Central memory CD4-positive, alpha-beta T cell (primary cell): ENCODE measurements at regions not wholly inside any gene's neighbourhood (a gene's known extent, or its start where the extent isn't known, plus 50 kb on each side); places are given as distances from the start of the nearest gene placed in this dataset.
"Not testable (repeated sequence)": the region's sequence is repeated elsewhere in the genome, so short reads cannot be mapped to it uniquely, and the experiment has no call there.

Experiments
- DNase-seq: peaks from one replicate; pipeline ENCODE4 v3.0.0; 2022

DNA sequence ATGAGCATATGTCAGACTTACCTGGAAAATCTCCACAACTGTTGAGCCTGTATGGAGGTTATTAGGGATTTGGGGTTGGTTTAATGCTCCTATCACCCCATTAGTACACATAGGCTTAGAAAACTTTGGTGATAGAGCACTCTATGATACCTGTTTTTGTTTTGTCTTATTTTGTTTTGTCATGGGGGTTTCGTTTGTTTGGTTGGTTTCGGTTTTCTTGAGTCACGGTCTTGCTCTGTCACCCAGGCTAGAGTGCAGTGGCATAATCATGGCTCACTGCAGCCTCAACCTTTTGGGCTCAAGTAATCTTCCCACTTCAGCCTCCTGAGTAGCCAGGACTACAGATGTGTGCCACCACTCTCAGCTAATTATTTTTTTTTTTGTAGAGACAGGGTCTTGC, 70.0 kb downstream of the MZT1 start:
- no peak for DNase-seq

GRCh38 chr13:72656357-72656756, 71.1 kb downstream of the MZT1 start:
- DNase-seq, result no peak

- DNase-seq, result no peak
Observed at GRCh38 chr13:72653506-72653905, 73.9 kb downstream of the MZT1 start.

GRCh38 chr13:72652681-72653080, 74.7 kb downstream of the MZT1 start:
- DNase-seq, result no peak

- DNase-seq, result no peak
Observed at GRCh38 chr13:72651144-72651543, 76.3 kb downstream of the MZT1 start.

DNA sequence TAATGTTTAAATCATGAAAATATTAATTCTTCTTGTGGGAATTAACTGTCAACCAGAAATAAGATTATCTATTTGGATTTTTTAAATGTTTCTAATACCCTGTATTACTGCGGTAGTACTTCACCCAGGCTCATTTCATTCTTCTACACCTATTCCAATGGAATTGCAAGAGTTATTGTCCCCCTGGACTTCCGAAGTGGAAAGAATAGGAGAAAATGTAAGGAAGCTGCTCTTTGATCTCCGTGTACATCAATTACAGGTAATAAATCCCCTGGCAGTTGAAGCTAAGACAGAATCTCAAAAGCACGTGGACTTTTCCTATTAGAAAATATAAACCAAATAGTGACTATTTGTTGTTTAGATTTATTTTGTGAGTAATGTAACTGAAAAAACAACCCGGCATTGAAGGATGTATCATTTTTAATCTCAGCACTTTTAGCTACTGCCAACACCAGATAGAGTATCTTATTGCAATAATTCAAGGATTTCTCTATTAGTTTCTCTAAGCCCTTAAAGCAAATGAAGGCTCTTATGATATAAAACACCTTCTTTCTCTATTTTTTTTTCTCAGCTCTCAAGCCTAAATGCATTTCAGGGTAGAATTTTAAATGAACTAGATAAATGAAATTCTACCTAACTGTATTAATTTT, 77.3 kb downstream of the MZT1 start:
- DNase-seq, result no peak

- DNase-seq, result no peak
Observed at GRCh38 chr13:72648513-72649065, 78.8 kb downstream of the MZT1 start.

DNA sequence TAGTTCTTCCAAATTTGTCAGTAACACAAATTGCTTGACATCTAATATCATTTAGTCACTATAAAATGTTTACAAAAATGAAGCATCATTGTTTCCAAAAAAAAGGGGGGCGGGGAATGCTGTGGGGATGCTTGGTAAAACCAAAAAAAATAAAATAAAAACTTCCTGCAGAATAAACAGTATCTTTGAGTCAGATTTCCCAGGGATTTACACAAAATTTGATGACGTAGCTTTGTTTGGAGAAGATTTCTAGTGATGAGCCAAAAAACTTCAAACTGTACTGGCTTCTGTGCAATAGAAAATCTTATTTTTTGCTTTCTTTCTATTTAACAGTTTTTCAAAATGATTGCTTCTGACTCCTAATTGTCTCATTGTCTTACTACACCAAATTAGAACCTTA, 80.0 kb downstream of the MZT1 start:
- no peak for DNase-seq

GRCh38 chr13:72645521-72645920, 81.9 kb downstream of the MZT1 start:
- DNase-seq, result no peak

GRCh38 chr13:72643311-72643989, 84.0 kb downstream of the MZT1 start:
- DNase-seq, result peak; percentile 8

GRCh38 chr13:72639377-72639776, 88.1 kb downstream of the MZT1 start:
- no peak for DNase-seq

- DNase-seq, result no peak
Observed at GRCh38 chr13:72638059-72638815, 89.2 kb downstream of the MZT1 start.

GRCh38 chr13:72637561-72637960, 89.9 kb downstream of the MZT1 start:
- no peak for DNase-seq

DNA sequence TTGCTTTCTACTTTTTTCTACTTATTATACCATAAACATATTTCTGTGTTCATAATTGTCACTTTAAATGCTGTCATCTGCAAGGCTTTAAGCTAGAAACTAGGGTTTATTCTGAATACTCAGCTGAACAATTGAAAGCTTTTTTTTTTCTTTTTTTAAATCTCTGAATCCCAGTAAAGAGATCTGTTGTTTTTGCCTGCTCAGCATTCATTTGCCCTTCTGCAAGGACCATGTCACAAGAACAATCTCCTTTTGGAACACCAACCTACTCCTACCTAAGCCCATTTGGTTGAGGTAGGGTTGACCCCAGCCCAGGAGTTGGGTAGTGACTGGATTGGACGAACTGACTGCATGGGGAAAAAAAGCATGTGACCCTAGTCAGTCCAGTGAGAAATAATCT, 92.6 kb downstream of the MZT1 start:
- no peak for DNase-seq

DNA sequence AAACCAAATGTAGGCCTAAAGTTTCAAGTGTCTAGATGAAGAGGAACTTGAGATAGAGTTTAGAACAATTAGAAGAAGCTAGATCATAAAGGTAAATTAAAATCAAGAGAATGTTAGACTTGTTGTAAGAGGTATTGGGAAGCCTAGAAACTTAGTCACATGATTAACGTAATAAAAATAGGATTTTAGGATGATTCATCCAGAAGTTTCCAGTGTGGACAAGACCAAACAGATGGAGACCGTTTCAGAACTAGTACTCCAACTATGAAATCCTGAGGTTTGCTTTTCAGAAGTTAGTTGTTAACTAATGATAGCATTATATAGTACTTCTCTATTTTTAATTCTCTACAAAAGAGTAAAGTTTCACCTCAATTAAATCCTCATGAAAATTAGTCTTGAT, 104.9 kb downstream of the MZT1 start:
- DNase-seq, result no peak

DNA sequence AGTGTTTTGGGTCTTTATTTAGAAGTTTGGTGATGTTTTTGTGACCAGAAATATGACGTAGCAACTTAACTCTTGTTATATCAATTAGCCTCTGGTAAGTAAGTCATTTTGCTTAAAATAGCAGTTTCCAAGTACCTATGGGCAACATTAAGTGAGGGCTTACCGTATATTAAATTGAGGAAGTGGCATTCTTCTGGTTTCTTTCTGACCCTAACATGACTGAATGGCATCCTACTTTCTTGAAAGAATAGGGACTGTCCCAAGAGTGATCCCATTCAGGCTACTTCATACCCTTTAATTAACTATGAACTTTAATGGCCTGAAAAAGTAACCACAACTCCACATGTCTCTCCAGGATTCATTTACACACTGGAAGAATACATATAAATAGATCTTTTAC, 106.6 kb downstream of the MZT1 start:
- no peak for DNase-seq

GRCh38 chr13:72617951-72618350, 109.5 kb downstream of the MZT1 start:
- no peak for DNase-seq

DNA sequence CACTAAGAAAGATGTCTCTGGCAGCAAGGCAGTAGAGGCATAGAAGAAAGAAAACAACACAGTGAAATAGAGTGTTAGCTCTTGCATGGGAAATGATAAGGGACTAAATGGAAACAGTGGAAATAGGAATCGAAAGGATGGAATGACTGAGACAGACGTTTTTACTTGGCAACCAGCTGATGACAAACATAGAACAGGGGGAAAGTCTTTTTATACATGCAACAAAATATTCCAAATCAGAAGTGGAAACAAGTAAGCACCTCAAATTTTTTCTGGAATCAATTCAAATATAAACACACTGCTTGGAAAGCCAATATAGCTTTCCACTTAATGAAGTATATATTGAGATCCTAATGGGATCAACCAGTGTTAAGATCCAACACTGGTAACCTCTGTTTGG, 110.2 kb downstream of the MZT1 start:
- no peak for DNase-seq

GRCh38 chr13:72610251-72610891, 117.1 kb downstream of the MZT1 start:
- not testable (repeated sequence) for DNase-seq

DNA sequence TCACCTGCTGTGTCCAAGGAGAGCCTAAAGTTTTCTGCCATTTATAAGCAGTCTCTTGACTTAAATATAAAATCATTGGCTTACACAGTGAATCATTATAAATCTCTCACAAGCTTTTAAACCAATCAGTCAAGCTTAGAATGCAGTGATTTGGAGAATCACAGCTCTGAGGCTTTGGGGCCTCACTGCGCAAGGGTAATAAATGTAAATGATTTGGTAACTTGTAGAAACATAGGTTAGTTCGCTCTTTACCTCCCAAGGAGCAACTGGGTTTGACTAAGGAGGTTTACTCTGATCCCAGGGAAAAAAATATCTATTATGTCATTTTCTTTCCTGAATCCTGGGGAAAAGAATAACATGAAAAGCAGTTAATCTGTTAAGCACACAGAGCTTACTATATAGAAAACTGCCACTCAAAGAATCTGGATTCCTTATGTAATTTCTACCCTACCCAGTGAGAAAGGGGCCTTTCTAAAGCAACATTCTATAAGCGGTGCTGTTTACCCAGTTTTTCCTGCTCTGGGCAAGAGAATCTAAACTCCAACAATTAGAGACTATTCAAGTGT, 128.2 kb downstream of the MZT1 start:
- DNase-seq, result no peak

DNA sequence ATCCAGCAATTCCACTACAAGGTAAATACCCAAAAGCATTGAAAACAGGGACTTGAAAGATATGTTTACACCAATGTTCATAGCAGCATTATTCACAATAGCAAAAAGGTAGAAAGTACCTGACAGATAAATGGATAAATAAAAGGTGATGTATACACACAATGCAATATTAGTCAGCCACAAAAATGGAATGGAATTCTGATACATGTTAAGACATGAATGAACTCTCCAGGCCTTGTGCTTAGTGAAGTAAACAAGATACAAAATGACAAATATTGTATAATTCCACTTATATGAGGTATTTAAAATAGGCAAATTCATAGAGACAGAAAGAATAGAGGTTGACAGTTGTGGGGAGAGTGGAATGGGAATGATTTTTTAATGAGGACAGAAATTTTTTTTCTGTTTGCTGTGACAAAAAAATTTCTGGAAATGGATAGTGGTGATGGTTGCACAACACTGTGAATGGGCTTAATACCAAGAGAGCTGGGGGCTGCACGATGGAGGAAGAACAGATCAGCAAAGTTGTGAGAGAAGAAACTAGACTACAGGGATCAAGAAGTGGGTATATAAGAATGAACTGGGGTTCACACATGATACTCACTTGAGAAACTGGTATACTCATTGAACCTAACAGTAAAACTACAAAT, 137.2 kb downstream of the MZT1 start:
- no peak for DNase-seq

DNA sequence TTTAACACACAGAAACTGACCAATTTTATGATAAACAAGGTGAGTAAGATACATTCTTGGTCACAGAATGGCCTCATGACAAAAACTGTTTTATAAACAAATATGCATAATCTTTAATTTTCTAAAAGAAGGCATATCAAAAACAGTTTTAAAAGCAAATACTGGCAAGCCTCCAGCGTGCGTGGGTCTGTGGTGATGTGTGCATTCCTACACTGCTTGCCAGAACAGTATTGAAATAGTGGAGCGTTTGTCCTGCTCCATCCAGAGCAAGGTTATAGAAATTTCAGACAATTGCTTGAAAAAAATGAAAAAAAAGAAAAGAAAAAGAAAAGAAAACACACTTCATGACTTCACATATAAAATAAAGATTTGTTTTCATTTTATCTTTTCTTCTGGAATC, 140.9 kb downstream of the MZT1 start:
- no peak for DNase-seq
